NCI-H2196 treated with DMSO at 0.1 percent for 48 hours (cell line): ENCODE measurements at regions not wholly inside any gene's neighbourhood (a gene's known extent, or its start where the extent isn't known, plus 50 kb on each side); places are given as distances from the start of the nearest gene placed in this dataset.
A peak's percentile ranks its signal among the peaks of the same experiment; 100 is the strongest.
"Not testable (repeated sequence)": the region's sequence is repeated elsewhere in the genome, so short reads cannot be mapped to it uniquely, and the experiment has no call there.

Experiments
- DNase-seq: peaks from one replicate; lab custom pipeline; 2025; ENCODE audit not compliant: unreplicated experiment; lab: John Stamatoyannopoulos, UW

DNA sequence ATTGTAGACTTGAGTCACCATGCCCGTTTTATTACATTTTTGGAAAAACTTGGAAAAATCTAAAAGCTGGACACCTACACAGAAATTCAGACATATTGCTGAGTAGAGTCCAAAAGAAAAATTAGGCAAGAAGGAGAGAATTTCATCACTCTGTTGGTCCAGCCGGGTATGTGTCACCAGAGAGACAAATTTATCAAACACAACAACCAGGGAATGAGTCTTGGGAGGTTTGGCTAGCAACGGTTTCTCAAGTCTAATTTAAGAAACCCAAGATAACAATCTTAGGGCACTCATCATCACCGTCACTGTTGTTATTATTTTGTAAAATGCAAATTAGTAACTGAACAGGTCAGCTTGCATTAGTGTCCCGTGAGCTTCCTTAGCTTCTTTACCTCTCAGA is 197.5 kb upstream of the C2CD4B start:
- no peak for DNase-seq

DNA sequence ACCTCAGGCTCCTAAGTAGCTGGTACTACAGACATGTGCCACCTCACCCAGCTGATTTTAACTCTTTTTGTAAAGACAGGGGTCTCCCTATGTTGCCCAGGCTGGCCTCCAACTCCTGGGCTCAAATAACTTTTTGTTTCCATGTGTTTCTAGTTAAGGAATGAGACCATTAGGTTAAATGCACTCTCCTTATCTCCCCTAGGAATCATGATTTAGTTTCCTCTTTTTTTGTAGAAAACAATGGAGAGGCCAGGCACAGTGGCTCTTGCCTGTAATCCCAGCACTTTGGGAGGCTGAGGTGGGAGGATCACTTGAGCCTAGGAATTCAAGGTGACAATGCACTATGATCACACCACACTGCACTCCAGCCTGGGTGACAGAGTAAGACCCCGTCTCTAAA is 198.8 kb upstream of the C2CD4B start:
- DNase-seq, result no peak

DNA sequence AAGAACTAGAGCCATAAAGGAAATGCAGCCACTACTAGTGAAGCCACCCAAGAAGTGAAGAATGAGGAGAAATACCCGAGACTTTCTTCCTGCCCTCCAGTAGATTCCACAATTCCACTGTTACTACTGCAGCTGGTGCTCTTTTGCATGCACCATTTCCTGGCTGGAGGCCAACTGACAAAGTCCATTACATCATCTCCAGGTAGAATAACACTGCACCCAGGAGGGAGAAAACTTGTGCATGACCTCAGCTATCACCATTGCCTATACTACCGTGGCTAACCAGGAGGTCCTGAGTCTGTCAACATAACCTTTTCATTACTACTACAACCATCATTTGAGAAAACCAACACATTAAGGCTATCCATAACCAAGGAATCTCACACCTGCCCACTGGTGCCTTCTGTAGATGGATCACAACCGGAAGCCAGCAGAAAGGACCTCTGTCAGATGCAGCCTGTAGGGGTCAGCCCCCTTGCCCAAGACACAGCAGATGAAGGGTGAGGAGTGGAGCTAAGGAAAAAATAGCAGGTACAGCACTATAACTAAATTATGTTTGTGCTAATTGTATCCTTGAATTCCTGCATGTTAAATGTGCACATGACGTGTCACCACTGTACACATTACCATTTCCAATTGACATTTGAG is 200.8 kb upstream of the C2CD4B start:
- DNase-seq, result no peak

DNA sequence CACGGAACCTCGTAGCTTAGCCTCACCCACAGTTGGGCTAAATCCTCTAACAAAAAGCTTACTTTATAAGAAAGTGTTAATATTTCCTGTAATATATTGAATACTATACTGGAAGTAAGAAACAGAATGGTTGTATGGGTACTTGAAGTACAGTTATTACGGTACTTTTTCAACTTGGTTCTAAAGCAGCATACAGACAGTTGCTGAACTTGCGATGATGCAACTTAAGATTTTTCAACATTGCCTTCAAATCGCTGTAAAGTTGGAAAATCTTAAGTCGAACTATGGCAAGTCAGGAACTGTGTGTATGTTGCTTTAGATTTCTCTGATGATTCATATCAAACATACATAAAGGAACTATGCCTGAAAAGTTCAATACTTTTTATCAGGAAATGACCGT is 204.4 kb upstream of the C2CD4B start:
- DNase-seq, result no peak

DNA sequence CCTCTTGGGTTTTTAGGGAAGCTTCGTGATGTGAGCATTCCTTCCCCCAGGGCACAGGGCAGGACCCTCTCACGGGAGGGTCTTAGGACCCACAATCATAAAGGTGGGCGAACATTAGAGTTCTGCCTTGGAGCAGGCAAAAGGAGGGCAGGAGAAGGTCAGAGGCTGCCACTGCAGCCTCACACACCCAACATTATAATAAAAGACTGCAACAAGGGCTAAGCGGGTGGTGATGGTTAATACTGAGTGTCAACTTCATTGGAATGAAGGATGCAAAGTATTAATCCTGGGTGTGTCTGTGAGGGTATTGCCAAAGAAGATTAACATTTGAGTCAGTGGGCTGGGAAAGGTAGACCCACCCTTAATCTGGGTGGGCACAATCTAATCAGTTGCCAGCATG is 206.6 kb upstream of the C2CD4B start:
- not testable (repeated sequence) for DNase-seq

DNA sequence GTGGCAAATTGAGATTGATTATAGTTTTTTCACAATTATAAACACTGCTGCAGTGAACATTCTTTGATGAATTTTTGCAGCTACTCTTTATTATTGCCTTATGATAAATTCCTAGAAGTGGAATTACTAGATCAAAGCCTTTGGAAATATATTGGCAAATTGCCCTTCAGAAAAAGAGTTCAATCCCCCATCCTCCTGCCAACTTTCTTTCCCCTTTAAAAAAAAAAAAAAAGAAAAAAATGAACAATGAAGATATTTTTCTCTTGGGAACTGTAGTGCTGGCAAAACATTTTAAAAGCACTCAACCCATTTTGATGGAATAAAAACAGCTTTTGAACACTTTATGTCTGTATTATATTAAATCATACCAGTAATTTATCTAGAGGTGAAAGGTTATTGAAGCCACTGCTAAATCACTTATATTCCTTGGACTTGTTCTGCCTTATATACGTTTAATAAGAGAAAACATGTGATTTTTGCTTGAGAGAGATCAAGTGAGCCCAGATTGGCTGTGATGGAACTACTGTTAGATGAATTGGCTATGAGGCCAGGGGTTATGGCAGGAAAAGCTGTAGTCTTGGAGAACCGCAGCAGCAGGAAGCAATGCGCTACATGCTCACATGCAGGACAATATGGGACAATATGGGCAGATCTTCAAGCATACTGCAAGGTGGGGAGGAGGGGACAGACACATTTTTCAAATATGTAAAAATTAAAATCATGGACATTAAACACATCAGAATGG is 212.8 kb upstream of the C2CD4B start:
- DNase-seq, result no peak

DNA sequence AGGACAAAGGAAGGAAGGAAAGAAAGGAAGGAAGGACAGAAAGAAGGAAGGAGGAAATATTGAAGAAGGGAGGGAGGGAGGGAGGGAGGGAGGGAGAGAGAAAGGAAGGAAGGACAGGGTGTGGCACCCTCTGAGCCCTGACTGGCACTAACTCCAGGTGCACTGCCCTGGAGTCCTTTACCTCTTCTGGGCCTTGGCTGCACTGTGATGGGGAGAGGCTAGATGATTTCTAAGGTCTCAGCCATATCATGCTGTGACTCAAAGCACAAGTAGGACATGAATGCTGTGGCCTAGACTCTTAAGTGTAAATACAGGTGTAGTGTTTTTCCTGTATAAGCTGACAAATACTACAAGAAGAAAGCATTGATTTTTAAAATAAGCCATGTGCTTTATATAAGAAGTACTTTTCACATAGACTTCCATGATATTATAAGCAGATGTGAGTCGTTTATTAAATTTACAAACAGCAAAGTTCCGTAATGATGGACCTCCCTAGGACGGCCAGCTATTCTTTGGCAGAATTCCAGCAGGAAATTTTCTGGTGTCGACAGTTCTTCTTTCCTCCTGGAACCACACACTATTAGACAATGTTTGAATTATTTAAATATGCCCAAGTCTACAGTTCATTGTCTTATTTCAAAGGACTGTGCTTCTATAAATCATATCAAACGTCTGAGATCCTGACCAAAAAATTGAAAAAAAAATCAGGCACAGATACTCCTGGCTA is 213.8 kb upstream of the C2CD4B start:
- no peak for DNase-seq

DNA sequence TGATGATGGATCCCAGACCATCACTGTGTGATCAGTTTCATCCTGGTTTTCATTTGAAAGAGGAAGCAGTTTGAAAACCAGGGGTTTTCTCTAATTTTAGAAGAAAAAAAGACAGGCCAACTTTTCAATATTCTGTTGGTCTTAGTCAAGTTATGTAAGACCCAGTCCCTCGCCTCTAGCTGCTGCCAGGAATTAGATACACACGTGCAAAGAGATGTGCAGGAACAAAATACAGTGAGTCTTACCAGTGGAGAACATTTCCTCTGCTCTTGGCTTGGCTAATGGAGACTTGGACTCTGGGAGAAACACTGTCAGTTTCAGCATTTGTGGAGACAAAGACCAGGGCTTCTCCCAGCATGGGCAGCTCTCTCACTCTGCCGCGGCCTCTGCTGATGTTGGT is 214.9 kb upstream of the C2CD4B start:
- no peak for DNase-seq

DNA sequence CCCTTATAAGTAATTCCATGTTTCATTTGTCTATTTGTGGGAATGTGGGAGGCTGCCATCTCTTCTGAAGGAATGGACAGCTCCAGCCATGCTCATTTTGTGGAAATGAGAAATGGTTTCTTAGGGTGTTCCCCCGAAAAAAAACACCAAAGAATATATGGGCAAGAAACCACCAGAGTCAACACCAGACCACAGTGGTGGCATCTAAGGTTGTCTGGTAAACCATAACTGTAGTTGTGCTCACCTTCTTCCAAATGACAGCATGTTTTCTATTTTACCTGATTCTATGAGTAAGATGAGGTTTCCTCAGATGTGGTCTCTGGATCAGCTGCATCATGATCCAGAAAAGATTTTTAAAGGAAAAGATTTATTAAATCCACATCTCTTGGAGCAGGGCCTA is 217.0 kb upstream of the C2CD4B start:
- DNase-seq, result no peak

DNA sequence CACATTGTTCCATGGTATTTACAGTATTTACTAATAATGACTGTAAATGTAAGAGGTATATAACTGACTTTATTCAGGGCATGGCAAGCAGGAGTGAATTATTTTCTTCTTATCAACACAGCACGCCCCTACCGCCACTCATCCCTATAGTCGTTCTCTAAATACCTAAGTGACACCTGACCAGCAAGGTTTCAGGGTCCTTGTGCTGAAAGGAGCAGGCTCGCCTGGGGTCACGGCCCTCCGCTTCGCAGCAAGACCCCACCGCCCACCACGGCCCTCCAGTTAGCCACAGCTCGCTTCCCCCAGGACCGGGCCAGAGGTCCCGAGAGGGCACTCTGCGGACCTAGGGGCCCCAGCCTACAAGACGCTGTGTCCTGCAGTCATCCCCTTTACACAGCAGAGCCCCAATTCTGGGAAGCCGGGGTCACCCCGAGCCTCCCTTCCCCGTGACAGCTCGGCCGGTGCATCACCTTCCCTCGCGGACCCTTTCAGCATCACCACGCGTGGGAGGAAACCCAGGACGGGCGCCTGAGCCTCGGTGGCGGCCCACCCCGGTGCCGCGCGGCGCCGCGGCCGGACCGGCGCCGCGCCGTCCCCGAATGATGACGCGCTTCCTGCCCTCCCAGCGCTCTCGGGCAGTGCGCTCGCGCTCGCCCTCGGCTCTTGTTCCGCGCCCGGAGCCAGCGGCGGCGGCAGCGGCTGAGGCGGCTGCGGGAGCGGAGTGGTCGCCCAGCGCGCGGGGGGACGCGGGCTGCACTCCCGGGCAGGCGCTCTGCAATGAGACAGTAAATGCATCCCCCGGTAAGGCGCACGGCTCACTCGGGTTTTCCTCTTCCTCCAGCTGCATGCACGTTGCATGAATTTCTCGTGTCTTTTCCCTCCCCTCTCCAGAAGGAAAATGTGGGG is 225.1 kb upstream of the C2CD4B start, which contains the start of gene TLN2:
Gene TLN2, plus strand, starts transcription at position 666 of the 906 bp plus-strand sequence.
- peak; percentile 7 for DNase-seq

DNA sequence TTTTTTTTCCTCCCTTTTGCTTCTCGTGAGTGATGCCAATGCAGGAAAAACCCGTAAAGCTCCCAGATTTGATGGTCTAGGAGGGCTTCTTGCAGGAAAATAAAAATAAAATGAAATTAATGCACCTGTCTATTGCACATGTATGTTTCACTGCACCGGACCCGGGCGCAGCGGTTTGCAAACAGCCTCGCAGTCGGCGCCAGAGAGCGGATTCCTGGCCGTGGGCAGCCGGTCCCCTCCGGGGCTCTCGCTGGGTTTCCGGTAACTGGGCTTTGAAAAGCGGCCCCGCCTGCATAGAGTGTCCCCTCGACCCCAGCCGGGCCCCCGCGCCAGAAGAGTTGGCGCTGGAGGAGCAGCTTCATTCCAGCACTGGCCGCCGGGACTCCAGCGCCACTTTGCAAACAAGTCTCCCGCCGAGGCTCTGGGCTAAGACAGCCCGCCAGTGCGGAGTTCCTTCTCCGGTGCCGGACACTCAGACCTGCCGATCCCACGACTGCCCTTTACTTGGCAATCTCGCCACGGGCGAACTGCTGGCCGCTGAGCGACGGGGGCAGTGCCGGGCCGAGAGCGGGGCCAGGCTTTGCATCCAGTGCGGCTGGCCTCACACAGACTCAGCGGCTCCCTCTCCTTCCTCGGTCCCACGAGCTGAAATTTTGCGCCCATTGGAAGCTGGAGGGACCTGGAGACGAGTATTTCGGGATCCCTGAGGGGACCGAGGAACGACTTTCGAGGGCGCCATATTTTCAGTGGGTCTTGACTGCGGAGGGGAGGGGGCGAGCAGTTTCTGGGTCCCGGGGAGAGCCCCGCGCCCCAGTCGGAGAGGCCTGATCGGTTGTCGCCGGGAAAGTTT is 225.9 kb upstream of the C2CD4B start:
- DNase-seq, result no peak

DNA sequence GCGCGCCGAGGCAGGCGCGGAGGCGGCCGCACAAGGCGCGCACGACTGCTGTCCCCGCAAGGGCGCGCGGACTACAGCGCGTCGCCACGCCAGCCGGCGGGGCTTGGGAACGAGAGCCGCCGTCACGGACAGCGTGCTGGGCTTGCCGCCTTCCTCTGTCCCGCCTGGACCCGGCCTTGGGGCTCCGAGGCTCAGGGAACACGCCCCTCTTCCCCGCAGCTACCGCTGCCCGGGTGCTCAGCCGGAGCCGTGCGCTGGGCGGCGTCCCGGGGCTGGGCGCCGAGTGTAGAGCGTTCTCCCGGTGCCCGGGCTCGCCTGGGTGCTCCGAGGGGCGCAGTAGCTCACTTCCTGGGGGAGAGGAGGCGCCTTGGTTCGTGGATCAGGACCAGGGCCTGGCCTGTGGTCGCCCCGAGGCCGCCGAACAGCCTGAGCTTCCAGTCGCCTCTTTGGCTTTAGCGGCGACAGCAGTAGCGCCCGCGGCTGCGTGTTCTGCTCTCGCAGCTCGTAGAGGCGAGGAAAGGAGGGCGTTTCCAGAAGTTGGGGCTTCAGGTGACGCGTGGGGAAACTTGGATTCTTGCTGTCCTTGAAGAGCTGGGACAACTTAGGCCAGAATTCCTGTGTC is 226.7 kb upstream of the C2CD4B start:
- no peak for DNase-seq

DNA sequence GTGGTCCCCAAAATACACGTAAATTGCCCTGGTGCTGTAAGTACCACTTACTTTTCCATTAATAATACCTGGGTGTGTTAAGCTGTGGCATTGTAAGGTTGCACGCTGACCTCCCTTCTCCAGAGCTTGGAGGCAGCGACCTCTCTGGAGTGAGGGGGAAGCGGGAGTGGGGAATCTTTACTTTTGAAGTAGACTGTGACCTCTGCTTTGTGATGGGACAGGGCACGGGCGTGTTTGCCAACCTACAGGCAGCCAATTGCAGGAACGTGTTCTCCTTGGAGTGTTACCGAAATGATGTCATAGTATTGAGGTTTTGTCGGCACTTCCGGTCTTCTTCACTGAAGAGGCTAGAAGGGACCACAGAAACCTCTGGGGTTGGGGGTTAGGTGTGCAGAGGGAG is 227.3 kb upstream of the C2CD4B start:
- DNase-seq, result no peak

DNA sequence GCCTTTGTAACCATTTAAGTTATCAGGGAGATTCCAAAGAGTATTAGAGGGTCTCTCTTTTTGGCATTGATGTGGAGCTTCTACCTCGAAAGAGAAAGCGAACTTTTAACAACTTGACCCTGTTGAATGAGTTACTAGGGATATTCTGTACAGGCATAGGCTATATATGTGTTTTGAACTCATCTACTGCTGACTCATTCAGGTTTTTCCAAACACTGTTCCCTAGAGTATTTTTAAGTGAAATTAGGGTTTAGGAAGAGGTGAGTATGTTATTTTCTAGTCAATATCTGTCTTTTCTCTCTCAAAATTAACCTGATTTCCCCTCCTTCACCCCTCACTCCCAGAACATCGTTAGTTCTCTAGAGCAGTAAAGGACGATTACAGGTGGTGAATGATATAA is 228.1 kb upstream of the C2CD4B start:
- no peak for DNase-seq

DNA sequence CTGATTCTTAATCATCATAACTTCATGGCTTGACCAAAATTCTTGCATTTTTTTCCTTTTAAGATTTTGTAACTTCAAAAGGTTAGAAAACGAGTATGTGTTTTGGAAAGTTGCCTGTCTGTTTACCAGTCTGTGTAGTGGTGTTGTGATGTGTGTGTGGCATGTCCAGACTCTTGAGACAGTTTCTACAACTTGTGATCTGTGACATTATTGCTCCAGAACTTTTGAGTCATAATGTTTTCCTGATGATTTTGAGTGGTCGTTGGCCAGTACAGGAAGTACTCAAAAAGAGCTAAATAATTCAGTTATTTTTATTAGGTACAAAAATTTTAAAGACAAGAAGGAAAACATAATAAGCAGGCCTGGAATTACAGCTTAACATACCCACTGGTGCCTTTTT is 229.0 kb upstream of the C2CD4B start:
- DNase-seq, result no peak

DNA sequence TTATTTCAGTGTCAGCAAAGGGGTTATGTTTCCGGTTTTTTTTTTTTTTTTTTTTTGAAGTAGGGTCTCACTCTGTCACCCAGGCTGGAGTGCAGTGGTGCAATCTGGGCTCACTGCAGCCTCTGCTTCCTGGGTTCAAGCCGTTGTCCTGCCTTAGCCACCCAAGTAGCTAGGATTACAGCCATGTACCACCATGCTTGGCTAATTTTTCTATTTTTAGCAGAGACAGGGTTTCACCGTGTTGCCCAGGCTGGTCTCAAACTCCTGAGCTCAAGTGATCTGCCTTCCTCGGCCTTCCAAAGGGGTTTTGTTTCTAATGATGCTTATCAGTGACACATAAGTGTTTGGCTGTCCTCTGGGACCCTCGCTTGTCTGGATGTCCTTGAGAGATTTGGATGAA is 235.7 kb upstream of the C2CD4B start:
- no peak for DNase-seq

DNA sequence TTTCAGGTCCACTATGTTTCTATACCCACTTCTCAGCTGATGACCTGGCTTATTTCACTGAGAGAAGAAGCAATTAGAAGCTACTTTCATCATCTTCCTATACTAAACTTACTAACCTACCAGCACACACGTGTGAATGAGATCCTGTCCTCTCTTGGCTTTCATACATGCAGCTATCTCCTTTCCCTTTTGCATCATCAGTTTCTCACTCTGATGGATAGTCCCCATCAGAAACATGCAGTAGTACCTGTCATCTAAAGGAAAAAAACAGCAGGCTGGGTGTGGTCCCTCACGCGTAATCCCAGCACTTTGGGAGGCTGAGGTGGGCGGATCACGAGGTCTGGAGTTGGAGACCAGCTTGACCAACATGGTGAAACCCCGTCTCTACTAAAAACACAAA is 237.6 kb upstream of the C2CD4B start:
- DNase-seq, result no peak

DNA sequence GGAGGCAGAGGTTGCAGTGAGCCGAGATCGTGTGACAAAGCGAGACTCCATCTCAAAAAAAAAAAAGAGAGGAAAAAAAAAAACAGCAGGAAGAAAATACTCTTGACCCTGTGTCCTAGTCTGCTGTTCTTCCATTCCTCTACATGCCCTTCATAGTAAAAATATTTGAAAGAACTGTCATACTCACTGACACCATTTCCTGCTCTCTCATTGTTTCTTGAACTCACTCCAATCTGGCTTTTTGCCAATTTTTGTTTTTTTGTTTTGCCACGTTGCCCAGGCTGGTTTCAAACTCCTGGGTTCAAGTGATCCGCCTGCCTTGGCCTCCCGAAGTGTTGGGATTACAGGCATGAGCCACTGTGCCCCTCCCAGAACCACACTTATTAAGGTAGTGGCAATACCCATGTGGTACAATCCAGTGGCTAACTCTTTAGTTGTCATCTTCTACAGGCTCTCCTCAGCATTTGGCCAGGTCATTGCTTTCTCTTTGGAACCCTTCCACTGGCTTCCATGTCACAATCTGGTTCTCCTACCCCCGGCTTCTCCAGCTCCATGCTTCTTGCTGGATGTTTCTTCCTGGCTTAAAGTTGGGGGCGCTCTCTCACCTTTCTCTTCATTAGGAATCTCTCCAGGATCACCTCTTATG is 238.2 kb upstream of the C2CD4B start:
- no peak for DNase-seq
